Adipocyte (in vitro differentiated cells): ENCODE measurements at regions not wholly inside any gene's neighbourhood (a gene's known extent, or its start where the extent isn't known, plus 50 kb on each side); places are given as distances from the start of the nearest gene placed in this dataset.
A peak's percentile ranks its signal among the peaks of the same experiment; 100 is the strongest.

ENCODE experiments used
- DNase-seq: peaks from one replicate; pipeline ENCODE4 v3.0.0-alpha.2; 2015; ENCODE audit warnings: low read depth
- H3K27me3 ChIP-seq: replicated peaks from 2 replicates; pipeline ENCODE4 v1.7.0; 2013; ENCODE audit warnings: mild to moderate bottlenecking, low read length, moderate library complexity; ENCODE audit not compliant: control insufficient read depth, insufficient read depth
- H3K36me3 ChIP-seq: 2 replicates; pipeline ENCODE4 v1.7.0; 2013; ENCODE audit warnings: low read length, mild to moderate bottlenecking, moderate library complexity; ENCODE audit not compliant: control insufficient read depth, insufficient read depth, severe bottlenecking
- H3K4me1 ChIP-seq: 2 replicates; pipeline ENCODE4 v1.7.0; 2013; ENCODE audit warnings: mild to moderate bottlenecking, low read length, moderate library complexity; ENCODE audit not compliant: control insufficient read depth, insufficient read depth
- H3K4me3 ChIP-seq: 2 replicates; pipeline ENCODE4 v1.7.0; 2013; ENCODE audit warnings: mild to moderate bottlenecking, low read length, moderate library complexity
- H3K9ac ChIP-seq: 2 replicates; pipeline ENCODE4 v1.7.0; 2013; ENCODE audit warnings: mild to moderate bottlenecking, low read length, moderate library complexity
- H3K9me3 ChIP-seq: 2 replicates; pipeline ENCODE4 v1.7.0; 2013; ENCODE audit warnings: mild to moderate bottlenecking, low read length, moderate library complexity; ENCODE audit not compliant: control insufficient read depth

DNA sequence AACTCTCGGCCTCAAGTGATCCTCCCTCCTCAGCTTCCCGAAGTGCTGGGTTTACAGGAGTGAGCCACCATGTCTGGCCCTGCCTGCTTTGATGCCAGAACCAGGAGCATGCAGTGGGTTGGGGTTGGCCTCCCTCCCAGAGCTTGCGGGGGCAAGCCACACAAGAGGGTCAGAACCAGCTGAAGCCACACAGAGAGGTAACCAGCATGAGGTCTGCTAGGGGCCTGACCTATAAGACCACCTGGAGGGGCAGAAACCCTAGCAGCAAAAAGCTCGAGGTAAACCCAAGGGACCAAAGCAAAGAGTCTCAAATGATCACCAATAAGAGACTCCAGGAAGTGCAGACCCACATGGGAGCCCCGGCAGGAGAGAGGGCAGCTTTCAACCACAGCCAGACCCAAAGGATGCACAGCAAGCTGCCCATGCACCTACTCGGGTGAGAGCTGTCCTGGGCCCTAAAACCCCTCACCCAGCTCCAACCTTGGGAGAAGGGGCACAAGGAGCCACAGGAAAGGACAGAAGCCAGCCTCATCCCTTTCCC lies 81.2 kb downstream of the TOMM20 start:
- Histone ChIP-seq H3K4me3 (no peak overlapping the region), H3K4me1 (peaks cover 31% of the 10 kb centered on the region), H3K36me3 (no peaks in the 10 kb centered on the region), H3K9ac (peak overlapping the region; percentile 82), H3K9me3 (no peaks in the 10 kb centered on the region), H3K27me3 (no peaks in the 10 kb centered on the region)
- DNase-seq, result no peak

GRCh38 chr1:235045921-235046601 lies 82.6 kb downstream of the TOMM20 start:
- H3K4me3 ChIP-seq, result no peak overlapping the region
- DNase-seq, result no peak
- H3K27me3 ChIP-seq, result no peaks in the 10 kb centered on the region
- no peak overlapping the region for H3K9ac ChIP-seq
- H3K9me3 ChIP-seq, result no peaks in the 10 kb centered on the region
- H3K4me1 ChIP-seq, result peaks cover 20% of the 10 kb centered on the region
- H3K36me3 ChIP-seq, result no peaks in the 10 kb centered on the region

DNA sequence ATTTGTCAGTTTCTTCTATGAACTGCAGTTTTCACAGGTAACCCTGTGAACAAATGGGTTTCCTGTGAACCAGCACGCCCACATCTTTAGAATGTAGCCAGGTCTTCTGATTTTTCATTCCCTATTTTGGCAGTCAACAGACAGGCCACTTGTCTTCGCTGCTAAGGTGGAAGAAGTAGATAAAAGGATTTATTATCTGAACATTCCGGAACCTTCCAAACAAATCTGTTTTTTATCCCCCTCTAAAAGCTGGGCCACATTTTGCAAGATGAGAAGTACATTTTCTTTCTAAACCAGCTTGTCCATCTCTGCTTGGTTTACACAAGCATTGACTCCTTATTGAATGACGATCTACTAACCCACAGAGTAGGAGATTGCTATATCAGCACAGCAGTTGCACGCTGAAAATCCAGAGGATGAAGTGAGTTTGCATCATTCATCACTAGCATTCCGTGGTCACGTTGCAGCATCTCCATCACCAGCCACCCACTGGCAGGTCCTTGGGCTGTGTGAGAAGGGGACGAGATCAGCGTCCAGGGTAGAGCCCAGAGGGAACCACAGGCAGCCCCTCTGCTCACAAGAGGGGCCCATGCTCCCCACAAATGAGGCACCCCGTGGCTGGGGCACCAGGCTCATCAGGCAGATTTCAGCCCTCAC lies 83.5 kb downstream of the TOMM20 start:
- H3K9me3 ChIP-seq, result no peaks in the 10 kb centered on the region
- H3K4me1 ChIP-seq, result peaks cover 15% of the 10 kb centered on the region
- no peaks in the 10 kb centered on the region for H3K27me3 ChIP-seq
- no peak overlapping the region for H3K9ac ChIP-seq
- H3K4me3 ChIP-seq, result no peak overlapping the region
- DNase-seq, result peak; percentile 34
- no peaks in the 10 kb centered on the region for H3K36me3 ChIP-seq

DNA sequence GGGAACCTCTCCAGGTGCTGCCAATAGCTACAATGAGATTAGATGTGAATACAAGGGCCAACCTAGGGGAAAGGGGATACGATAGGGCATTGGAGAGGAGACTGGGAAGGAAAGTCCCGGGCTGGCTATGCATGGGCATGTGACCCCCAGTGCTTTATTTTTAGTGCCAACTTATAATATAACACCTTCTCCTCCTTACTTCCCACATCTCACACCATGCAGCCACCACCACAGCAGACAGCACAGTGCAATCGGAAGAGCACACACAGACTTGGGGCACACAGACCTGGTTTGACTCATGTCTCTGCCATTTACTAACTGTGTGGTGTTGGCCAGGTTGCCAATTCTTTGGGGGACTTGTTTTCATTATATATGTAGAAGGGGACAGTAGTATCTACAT lies 85.4 kb downstream of the TOMM20 start:
- peaks cover 11% of the 10 kb centered on the region for H3K4me1 ChIP-seq
- no peaks in the 10 kb centered on the region for H3K27me3 ChIP-seq
- no peaks in the 10 kb centered on the region for H3K36me3 ChIP-seq
- no peak overlapping the region for H3K9ac ChIP-seq
- DNase-seq, result no peak
- peaks cover 9% of the 10 kb centered on the region for H3K9me3 ChIP-seq
- H3K4me3 ChIP-seq, result no peak overlapping the region

GRCh38 chr1:235038701-235039100 lies 89.9 kb downstream of the TOMM20 start:
- H3K9me3 ChIP-seq, result peaks cover 9% of the 10 kb centered on the region
- no peaks in the 10 kb centered on the region for H3K27me3 ChIP-seq
- H3K9ac ChIP-seq, result no peak overlapping the region
- DNase-seq, result no peak
- H3K4me1 ChIP-seq, result no peaks in the 10 kb centered on the region
- H3K4me3 ChIP-seq, result no peak overlapping the region
- H3K36me3 ChIP-seq, result no peaks in the 10 kb centered on the region

- no peaks in the 10 kb centered on the region for H3K27me3 ChIP-seq
- no peaks in the 10 kb centered on the region for H3K36me3 ChIP-seq
- H3K4me3 ChIP-seq, result no peak overlapping the region
- H3K9ac ChIP-seq, result no peak overlapping the region
- DNase-seq, result no peak
- peaks cover 9% of the 10 kb centered on the region for H3K9me3 ChIP-seq
- H3K4me1 ChIP-seq, result no peaks in the 10 kb centered on the region
These were observed 92.7 kb downstream of the TOMM20 start for GRCh38 chr1:235035928-235036327.

GRCh38 chr1:235030919-235031596 lies 97.6 kb downstream of the TOMM20 start:
- Histone ChIP-seq H3K9me3 (no peaks in the 10 kb centered on the region), H3K27me3 (no peaks in the 10 kb centered on the region), H3K9ac (no peak overlapping the region), H3K4me3 (no peak overlapping the region), H3K4me1 (no peaks in the 10 kb centered on the region), H3K36me3 (no peaks in the 10 kb centered on the region)
- DNase-seq, result no peak

DNA sequence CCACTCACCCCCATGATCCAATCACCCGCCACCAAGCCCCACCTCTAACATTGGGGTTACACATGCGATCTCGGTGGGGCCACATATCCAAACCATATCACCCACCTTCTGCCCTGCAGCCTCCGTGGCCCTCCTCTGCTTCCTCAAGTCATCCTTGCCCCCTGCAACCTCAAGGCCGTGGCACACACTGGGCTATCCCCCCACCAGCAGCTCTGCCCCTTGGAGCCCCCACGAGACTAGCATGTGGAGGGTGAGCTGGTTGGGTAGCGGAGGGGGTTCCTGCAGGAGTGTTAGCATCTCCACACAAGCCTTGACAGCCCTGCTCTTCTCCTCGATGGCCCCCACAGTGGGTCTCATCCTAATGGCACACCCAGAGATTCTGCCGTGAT lies 100.8 kb downstream of the TOMM20 start:
- H3K4me1 ChIP-seq, result no peaks in the 10 kb centered on the region
- H3K9ac ChIP-seq, result no peak overlapping the region
- no peak overlapping the region for H3K4me3 ChIP-seq
- no peak for DNase-seq
- no peaks in the 10 kb centered on the region for H3K9me3 ChIP-seq
- H3K27me3 ChIP-seq, result no peaks in the 10 kb centered on the region
- H3K36me3 ChIP-seq, result no peaks in the 10 kb centered on the region

- Histone ChIP-seq H3K4me1 (no peaks in the 10 kb centered on the region), H3K9me3 (no peaks in the 10 kb centered on the region), H3K9ac (no peak overlapping the region), H3K4me3 (no peak overlapping the region), H3K27me3 (no peaks in the 10 kb centered on the region), H3K36me3 (no peaks in the 10 kb centered on the region)
- no peak for DNase-seq
These were observed 101.4 kb downstream of the TOMM20 start for GRCh38 chr1:235027076-235027861.

- no peak overlapping the region for H3K4me3 ChIP-seq
- DNase-seq, result no peak
- no peaks in the 10 kb centered on the region for H3K9me3 ChIP-seq
- no peaks in the 10 kb centered on the region for H3K4me1 ChIP-seq
- no peaks in the 10 kb centered on the region for H3K36me3 ChIP-seq
- no peak overlapping the region for H3K9ac ChIP-seq
- H3K27me3 ChIP-seq, result no peaks in the 10 kb centered on the region
These were observed 103.1 kb downstream of the TOMM20 start for GRCh38 chr1:235025422-235025984.
